SK-N-SH treated with all-trans-retinoic acid at 6 μM for 48 hours (cell line): ENCODE measurements at regions not wholly inside any gene's neighbourhood (a gene's known extent, or its start where the extent isn't known, plus 50 kb on each side); places are given as distances from the start of the nearest gene placed in this dataset.

Source experiments
- ARNTL ChIP-seq: fragments of 450-650 bp; formaldehyde crosslinking; IDR thresholded peaks from 2 replicates; pipeline ENCODE4 v1.5.0; 2020; ENCODE audit warnings: low read depth, mild to moderate bottlenecking, moderate library complexity, borderline replicate concordance
- CSDC2 ChIP-seq: fragments of 250-450 bp; sonication (Bioruptor Pico); IDR thresholded peaks from 2 replicates; pipeline ENCODE4 v1.5.0; 2020; ENCODE audit warnings: mild to moderate bottlenecking, moderate library complexity
- CSRNP3 ChIP-seq: fragments of 250-450 bp; sonication (Bioruptor Pico); IDR thresholded peaks from 2 replicates; pipeline ENCODE4 v1.5.1; 2021; ENCODE audit warnings: mild to moderate bottlenecking, moderate library complexity
- ESRRG ChIP-seq: fragments of 250-450 bp; sonication (Bioruptor Pico); IDR thresholded peaks from 2 replicates; pipeline ENCODE4 v1.6.1; 2021; ENCODE audit warnings: mild to moderate bottlenecking
- RARB ChIP-seq: fragments of 250-450 bp; sonication (Bioruptor Pico); IDR thresholded peaks from 2 replicates; pipeline ENCODE4 v1.8.0; 2021; ENCODE audit warnings: mild to moderate bottlenecking, moderate library complexity
- SNAI2 ChIP-seq: fragments of 250-450 bp; sonication (Bioruptor Pico); IDR thresholded peaks from 2 replicates; pipeline ENCODE4 v1.5.0; 2020; ENCODE audit warnings: mild to moderate bottlenecking, moderate library complexity
- TSHZ2 ChIP-seq: fragments of 250-450 bp; sonication (Bioruptor Pico); IDR thresholded peaks from 2 replicates; pipeline ENCODE4 v1.5.0; 2020; ENCODE audit warnings: mild to moderate bottlenecking, moderate library complexity
- ZFP3 ChIP-seq: fragments of 250-450 bp; sonication (Bioruptor Pico); IDR thresholded peaks from 2 replicates; pipeline ENCODE4 v1.5.0; 2020; ENCODE audit warnings: mild to moderate bottlenecking, moderate library complexity
- ZNF8 ChIP-seq: fragments of 450-650 bp; formaldehyde crosslinking; IDR thresholded peaks from 2 replicates; pipeline ENCODE4 v1.5.0; 2020; ENCODE audit warnings: mild to moderate bottlenecking, moderate library complexity
- TF ChIP-seq, protein P1 (sequence below): fragments of 250-450 bp; sonication (Bioruptor Pico); IDR thresholded peaks from 2 replicates; pipeline ENCODE4 v1.8.0; 2020; ENCODE audit warnings: mild to moderate bottlenecking, moderate library complexity, borderline replicate concordance
- TF ChIP-seq, protein P2 (sequence below): fragments of 250-450 bp; sonication (Bioruptor Pico); IDR thresholded peaks from 2 replicates; pipeline ENCODE4 v1.5.1; 2020; ENCODE audit warnings: low read depth, mild to moderate bottlenecking, moderate library complexity

DNA sequence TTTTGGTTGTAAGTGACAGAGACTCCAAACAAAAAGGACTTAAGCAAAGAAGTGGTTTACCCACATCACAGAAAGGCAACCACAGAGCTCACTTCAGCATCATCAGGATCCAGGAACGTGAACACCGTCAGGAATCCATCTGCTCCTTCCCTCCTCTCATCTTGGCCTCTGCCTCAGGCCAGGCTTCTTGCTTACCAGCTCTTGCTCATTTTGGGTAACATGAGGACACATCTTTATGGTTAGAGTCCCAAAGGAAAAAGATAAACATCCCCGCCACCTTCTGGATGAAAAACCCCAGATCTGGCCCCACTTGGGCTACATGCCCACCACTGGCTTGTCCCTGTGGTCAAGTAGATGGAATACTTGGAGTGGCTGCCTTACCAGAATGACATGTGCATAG lies 176.8 kb upstream of the RPL34 start:
- TF ChIP-seq, protein P1, sequence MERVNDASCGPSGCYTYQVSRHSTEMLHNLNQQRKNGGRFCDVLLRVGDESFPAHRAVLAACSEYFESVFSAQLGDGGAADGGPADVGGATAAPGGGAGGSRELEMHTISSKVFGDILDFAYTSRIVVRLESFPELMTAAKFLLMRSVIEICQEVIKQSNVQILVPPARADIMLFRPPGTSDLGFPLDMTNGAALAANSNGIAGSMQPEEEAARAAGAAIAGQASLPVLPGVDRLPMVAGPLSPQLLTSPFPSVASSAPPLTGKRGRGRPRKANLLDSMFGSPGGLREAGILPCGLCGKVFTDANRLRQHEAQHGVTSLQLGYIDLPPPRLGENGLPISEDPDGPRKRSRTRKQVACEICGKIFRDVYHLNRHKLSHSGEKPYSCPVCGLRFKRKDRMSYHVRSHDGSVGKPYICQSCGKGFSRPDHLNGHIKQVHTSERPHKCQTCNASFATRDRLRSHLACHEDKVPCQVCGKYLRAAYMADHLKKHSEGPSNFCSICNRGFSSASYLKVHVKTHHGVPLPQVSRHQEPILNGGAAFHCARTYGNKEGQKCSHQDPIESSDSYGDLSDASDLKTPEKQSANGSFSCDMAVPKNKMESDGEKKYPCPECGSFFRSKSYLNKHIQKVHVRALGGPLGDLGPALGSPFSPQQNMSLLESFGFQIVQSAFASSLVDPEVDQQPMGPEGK (CRISPR knock-in tag) = no peak
- TF ChIP-seq RARB (CRISPR knock-in tag) (no peak), SNAI2 (CRISPR knock-in tag) (no peak), CSRNP3 (CRISPR knock-in tag) (no peak), ZFP3 (CRISPR knock-in tag) (no peak), CSDC2 (no peak), ARNTL (no peak), ZNF8 (CRISPR knock-in tag) (no peak), ESRRG (CRISPR knock-in tag) (no peak), TSHZ2 (CRISPR knock-in tag) (no peak)
- TF ChIP-seq, protein P2, sequence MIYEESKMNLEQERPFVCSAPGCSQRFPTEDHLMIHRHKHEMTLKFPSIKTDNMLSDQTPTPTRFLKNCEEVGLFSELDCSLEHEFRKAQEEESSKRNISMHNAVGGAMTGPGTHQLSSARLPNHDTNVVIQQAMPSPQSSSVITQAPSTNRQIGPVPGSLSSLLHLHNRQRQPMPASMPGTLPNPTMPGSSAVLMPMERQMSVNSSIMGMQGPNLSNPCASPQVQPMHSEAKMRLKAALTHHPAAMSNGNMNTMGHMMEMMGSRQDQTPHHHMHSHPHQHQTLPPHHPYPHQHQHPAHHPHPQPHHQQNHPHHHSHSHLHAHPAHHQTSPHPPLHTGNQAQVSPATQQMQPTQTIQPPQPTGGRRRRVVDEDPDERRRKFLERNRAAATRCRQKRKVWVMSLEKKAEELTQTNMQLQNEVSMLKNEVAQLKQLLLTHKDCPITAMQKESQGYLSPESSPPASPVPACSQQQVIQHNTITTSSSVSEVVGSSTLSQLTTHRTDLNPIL (CRISPR knock-in tag) = no peak
